ENCODE measurements at regions not wholly inside any gene's neighbourhood (a gene's known extent, or its start where the extent isn't known, plus 50 kb on each side); places are given as distances from the start of the nearest gene placed in this dataset.

GRCh38 chr15:96410175-96411055, 79.9 kb downstream of the NR2F2 start:
- TF ChIP-seq CTCF (IDR thresholded peaks at IDR 0.05; ENCODE audit: low read length): no peak
- TF ChIP-seq EZH2 (optimal IDR thresholded peaks at IDR 0.05; ENCODE audit: low read depth, low read length): no peak

Measured in MM.1S (cell line).